Esophagus muscularis mucosa (tissue), 4 donors: ENCODE measurements at regions not wholly inside any gene's neighbourhood (a gene's known extent, or its start where the extent isn't known, plus 50 kb on each side); places are given as distances from the start of the nearest gene placed in this dataset.

Experiments used
- CTCF ChIP-seq, 3 experiments: fragments of 200-600 bp in 2 of 3; fragments of 450-650 bp in 1 of 3; sonication (generic) in 2 of 3; IDR thresholded peaks; one replicate each; pipeline ENCODE4 v1.5.1; 2017 to 2019; ENCODE audit warnings: antibody characterized with exemption in 3 of 3, mild to moderate bottlenecking in 2 of 3, moderate library complexity in 1 of 3
- EP300 ChIP-seq: sonication (generic); formaldehyde crosslinking; IDR thresholded peaks from one replicate; pipeline ENCODE4 v1.6.1; 2017; ENCODE audit warnings: antibody characterized with exemption
- POLR2AphosphoS5 ChIP-seq, 2 donors: sonication (generic); formaldehyde crosslinking; IDR thresholded peaks; one replicate each; pipeline ENCODE4 v1.6.1; 2017; ENCODE audit warnings: antibody characterized with exemption in 2 of 2

GRCh38 chr10:94065787-94066186 lies 72.1 kb downstream of the PLCE1 start:
- TF ChIP-seq CTCF (IDR thresholded peaks at IDR 0.05): no peak
- no peak for TF ChIP-seq EP300
- no peak for TF ChIP-seq POLR2AphosphoS5 (IDR thresholded peaks at IDR 0.05)
